Choroid plexus epithelial cell (primary cell): ENCODE measurements at regions not wholly inside any gene's neighbourhood (a gene's known extent, or its start where the extent isn't known, plus 50 kb on each side); places are given as distances from the start of the nearest gene placed in this dataset.

Experiments
- DNase-seq: peaks from one replicate; pipeline ENCODE4 v3.0.0-alpha.2; 2010; ENCODE audit warnings: low read depth
- H3K4me3 ChIP-seq: 2 replicates; pipeline ENCODE4 v1.5.1; 2011; ENCODE audit warnings: low read depth, mild to moderate bottlenecking, control low read depth, low read length, moderate library complexity
- CTCF ChIP-seq: conservative IDR thresholded peaks from 2 replicates; pipeline ENCODE4 v1.5.1; 2011; ENCODE audit warnings: low read depth, mild to moderate bottlenecking, control low read depth, inconsistent platforms, low read length, moderate library complexity

DNA sequence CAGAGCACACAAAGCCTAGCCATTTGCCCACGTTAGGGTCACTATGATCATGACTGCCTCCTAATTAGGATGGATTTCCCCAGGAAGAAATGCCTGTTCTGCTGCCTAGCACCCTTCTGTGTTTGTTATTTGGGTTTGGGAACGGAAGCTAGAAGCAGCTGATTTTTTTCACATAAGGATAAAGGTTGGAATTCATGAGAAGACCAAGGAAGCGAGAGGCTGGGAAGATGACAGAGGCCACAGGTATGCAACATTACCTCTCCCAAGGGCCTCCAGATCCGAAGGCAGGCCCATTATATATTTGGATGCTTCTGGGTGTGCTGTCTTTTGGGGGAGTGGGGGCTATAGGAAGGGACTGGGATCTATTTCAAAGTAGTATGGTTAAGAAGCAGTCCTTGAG, 204.7 kb downstream of the FBXO15 start:
- TF ChIP-seq CTCF: no peak
- H3K4me3 ChIP-seq: no peak overlapping the region
- no peak for DNase-seq

DNA sequence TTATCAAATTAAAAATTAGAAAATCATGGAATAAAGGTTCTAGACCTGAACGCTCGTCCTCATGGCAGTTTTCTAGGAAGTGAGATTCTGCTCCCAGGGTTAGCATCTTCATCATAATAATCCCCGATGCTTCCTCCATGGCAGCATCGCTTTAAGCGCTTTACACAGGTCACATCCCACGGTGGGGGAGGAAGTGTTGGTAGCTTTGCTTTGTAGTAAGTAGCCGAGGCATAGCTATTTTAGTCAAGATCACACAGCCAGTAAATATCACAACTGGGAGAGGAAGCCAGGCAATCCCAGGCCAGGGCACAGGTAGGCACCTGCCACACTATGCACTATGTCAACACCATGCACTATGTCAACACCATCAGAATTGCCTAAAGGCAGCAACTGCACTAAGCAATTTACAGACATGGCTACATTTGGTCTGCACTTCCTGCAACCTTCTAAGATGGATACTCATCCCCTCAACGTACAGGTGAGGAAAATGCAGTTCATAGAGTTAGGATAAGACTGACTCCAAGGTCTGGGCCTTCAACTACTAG, 205.5 kb downstream of the FBXO15 start:
- no peak for TF ChIP-seq CTCF
- DNase-seq: no peak
- no peak overlapping the region for H3K4me3 ChIP-seq

- DNase-seq: no peak
- no peak for TF ChIP-seq CTCF
- no peak overlapping the region for H3K4me3 ChIP-seq
Observed at GRCh38 chr18:73940721-73941120, 206.9 kb downstream of the FBXO15 start.

- no peak for TF ChIP-seq CTCF
- DNase-seq: no peak
- H3K4me3 ChIP-seq: no peak overlapping the region
Observed at GRCh38 chr18:73939391-73939790, 208.2 kb downstream of the FBXO15 start.

DNA sequence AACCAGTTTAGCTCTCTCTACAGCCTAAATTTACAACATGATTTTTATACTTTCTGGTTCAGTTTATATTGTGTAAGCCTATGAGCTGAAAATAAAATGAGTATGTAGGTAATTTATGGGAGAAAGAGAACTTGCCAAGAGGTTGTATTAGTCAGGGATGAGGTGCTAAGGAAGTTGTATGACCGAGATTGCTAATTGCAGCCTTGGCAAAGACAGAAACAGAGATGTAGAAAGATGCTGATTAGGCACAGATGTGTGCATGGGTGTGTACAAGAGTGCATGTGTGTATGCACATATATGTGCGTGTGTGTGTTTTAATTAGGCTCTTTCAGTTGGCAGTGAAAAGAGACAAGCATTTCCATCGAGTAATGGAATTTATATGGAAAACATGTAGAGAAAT, 213.9 kb downstream of the FBXO15 start:
- TF ChIP-seq CTCF: no peak
- no peak overlapping the region for H3K4me3 ChIP-seq
- DNase-seq: no peak

- no peak overlapping the region for H3K4me3 ChIP-seq
- TF ChIP-seq CTCF: no peak
- DNase-seq: no peak
Observed at GRCh38 chr18:73932976-73933375, 214.7 kb downstream of the FBXO15 start.

GRCh38 chr18:73927496-73927895, 220.1 kb downstream of the FBXO15 start:
- DNase-seq: no peak
- no peak overlapping the region for H3K4me3 ChIP-seq
- no peak for TF ChIP-seq CTCF
